GM21390 (cell line): ENCODE measurements at regions not wholly inside any gene's neighbourhood (a gene's known extent, or its start where the extent isn't known, plus 50 kb on each side); places are given as distances from the start of the nearest gene placed in this dataset.
A peak's percentile ranks its signal among the peaks of the same experiment; 100 is the strongest.

Experiments
- ATAC-seq: cut with Tn5 transposase; IDR thresholded peaks from one replicate; pipeline ENCODE4 v1.9.1; 2021; ENCODE audit not compliant: unreplicated experiment

DNA sequence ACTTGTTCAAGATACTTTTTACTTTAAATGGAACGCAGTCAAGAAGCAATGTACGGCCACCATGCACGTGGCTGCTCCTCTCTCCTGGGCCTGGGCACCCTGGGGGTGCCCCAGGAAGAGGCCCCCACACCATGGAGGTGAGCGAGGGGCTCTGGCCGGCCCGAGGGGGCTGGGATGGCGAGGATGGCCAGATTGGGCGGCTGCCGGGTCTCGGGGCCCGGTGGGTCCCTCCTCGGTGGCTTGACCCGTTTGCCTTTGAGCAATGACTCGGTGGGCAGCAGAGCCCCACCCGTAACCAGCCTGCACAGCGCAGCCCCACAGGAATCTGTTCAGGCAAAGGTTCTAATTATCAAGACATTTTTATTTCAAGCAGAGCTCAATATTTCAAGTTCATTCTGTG lies 167.4 kb downstream of the BRD1 start:
- ATAC-seq = no peak

DNA sequence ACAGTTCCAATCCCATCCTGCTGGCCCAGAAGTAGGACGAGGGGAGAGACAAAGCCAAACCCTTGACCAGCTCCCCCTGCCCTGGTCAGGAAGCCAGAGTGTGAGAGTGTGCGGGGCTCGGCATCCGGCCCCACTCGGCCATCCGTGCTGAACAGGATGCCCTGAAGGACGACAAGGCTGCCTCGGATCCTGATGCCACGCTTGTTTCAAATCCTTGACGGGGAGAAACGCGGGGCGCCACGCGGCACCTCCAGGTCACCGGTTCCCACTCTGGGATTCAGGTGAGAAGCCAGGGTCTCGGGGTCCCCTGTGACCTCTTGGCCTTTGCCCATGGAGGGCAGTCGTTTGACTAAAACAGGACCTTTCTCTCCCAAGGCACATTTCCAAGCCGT lies 167.8 kb downstream of the BRD1 start:
- no peak for ATAC-seq

DNA sequence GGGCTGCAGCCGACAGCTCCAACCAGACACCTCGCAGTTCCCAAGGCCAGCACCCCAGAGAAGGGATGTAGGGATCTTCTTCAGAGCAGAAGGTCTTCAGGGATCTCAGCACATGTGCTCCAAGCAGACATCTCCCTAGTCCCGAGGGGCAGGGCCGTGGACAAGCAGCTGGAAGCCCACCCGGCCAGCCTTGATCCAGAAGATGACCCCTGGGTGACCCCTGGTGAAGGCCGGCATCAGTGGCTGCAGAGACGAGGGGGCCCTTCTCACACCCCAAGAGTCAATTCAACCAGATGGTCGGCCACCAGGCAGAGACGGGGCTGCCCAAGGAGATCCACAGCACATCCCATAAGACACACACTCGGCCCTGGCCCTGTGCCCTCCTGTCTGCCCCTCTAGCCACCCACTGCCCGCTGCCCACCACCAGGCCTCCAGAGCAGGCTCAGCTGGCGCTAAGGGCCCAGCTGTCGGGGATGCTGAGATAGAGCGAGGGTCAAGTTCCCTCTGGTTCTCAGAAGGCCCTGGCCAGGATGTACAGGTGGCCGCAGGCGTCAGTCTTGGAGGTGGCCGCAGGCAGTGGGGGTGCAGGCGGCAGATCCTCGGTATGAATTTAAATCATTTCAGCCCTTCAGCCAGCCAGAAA lies 168.3 kb downstream of the BRD1 start:
- no peak for ATAC-seq

DNA sequence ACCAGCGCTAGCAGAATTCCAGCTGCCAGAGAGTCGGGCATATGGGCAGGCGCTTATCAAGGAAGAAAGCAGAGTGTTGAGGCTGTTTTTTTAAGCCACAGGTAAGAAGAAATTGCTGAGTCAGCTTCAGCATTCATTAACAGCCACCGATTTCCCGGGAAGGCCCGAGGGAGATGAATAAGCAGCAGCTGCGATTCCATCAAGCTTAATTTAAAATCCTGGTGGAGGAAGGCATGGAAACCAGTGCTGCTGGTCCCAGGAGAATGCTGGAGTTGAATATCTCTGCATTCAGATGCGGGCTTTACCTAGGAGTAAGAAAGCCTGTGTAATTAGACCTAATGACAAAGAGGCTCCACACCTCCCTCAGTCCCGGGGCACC lies 168.8 kb downstream of the BRD1 start:
- no peak for ATAC-seq

DNA sequence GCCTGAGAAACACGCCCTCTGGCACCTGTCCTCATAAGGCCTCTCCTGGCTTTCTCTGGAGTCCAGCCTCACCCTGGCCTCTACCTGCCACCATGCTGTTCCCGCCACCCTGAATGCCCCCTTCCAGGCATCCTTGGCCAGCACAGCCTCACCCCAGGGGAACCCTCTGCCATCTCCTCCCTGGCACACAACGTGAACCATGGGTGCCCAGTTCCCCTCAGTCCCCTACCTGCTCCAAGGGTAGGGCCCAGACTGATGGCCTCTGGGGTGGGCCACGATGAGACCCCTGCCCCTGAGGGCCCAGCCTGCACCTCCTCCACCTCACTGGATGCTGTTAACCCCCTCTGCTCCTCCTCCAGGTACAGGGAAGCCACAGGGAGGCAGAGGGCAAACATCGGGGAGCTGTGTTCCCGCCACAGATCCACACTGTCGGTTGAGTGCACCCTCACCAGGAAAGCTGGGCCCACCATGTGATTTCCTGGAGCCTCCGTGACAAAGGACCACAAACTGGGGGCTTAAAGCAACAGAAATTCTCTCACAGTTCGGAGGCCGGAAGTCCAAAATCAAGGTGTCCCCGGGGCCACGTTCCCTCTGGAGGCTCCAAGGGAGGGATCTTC lies 169.6 kb downstream of the BRD1 start:
- no peak for ATAC-seq

DNA sequence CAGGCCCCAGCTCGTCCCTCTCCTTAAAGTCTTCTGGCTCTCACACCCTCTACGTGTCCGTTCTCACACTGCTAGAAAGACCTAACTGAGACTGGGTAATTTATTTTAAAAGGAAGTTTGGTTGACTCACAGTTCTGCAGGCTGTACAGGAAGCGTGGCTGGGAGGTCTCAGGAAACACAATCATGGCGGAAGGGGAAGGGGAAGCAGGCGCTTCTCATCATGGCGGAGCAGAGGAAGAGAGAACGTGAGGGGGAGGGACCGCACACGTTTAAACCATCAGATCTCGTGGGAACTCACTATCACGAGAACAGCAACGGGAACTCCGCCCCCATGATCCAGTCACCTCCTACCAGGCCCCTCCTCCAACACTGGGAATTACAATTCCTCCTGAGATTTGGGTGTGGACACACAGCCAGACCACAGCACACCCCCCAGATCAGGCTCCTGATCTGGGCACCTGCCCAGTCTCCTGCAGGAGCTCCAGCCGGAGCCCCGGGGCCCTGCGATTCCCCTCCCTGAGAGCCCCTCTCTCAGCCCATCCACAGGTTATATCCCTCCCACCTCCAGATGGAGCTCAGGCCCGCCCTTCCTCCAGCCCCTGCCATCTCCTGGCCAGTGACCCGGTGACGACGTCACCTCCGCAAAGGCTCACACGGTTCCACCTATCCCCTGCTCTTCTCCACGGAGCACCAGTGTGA lies 170.2 kb downstream of the BRD1 start:
- peak; percentile 64 for ATAC-seq

DNA sequence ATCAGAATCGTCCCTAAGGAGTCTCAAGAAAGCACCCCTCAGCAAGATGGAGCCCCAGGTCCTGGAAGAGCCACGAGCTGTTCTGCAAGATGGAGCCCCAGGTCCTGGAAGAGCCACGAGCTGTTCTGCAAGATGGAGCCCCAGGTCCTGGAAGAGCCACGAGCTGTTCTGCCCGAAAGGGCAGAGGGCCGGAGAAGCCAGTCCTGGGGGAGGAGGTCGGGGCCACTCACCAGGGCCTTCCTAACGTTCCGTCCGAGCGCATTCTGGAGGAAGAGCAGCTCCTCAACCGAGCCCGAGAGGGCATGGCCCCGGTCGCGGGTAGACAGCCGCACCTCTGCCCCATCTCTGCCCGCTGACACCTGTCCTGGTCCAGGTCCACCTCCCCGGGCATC lies 170.8 kb downstream of the BRD1 start:
- ATAC-seq = peak; percentile 50

DNA sequence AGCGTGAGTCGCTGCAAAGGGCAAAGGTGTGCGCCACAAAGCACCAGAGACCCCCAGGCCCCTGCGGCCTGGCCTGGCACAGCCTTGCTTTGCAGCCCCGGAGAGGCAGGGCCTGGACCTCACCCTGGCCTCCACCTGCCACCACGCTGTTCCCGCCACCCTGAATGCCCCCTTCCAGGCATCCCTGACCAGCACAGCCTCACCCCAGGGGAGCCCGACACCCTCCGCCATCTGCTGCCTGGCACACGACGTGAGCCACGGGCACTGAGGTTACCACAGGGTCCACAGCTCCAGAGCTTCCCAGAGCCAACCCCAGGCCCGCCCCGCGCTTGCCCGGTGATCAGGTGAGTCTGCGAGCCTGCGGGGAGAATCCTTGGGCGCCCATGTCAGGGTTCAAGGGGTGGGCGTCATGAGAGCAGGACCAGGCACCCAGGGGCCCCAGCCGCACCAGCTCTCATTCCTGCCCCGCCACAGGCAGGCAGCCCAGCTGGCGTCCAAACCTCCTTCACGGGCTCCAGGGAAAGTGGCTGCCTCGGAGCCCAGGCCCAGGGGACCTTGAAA lies 171.3 kb downstream of the BRD1 start:
- no peak for ATAC-seq

DNA sequence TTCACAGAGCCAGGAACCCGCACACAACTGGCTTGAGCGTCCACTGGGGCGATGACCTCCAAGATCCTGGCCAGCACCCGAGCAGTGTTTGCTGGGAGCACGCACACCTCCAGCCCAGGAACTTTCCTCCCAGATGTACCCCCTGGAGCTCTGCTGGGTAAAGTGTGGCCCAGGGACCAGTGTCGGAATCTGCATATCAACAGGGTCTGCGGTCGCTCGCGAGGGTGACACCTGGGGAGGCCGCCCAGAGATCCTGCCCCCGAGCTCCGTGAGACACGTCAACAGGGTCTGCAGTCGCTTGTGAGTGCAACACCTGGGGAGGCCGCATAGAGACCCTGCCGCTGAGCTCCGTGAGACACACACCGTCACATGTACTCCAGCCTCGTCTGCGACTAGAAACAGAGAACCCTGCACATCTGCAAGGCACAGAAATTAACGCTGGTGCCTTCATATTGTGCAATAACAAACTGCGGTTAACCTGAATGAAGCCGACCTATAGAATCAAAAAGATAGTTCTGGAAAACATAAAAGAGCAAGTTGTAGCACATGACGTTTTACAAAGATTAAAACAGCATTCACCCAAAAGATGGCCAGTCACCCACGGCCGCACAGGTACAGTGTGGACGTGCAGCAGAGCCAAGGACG lies 172.4 kb downstream of the BRD1 start:
- ATAC-seq = no peak

DNA sequence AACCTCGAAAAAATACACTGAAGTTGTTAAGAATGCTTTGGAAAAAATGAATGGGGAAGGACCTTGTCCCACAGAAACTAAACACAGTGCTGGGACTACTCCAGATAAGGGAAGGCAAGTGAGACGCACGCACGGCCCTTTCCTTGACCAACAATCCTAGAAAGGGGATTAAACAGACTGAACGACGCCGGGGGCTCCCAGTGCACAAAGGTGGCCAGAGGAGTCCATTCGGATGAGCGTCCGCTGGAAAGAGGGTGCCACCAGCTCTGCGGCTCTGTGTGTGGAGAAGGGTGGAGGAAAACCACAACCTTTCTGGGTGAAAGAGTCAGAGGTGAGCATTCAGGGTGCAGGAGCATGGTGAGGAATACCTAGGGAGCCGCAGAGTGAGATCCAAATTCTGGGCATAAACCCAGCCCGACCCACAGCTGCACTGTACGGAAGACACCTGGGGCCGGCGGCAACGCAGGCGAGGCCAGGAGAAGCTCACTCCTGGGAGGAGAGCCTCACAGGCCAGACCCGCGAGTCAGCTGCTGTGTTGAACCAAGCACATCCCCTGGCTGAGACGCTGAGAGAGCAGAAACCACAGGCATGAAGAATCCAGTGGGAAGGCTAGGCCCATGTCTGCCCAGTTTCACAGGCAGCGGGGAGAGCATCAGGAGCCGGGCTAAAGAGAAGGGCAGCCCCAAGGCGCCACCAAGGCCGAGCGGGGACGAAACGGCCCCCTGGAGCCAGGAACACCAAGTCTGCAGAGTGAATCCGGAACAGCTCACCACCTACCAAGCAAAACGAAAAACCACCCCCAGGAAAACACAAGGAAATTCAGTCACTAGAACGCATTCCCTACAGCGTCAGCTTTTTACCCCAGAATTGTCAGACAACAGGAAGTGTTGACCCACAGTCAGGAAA lies 177.1 kb downstream of the BRD1 start:
- ATAC-seq = no peak

DNA sequence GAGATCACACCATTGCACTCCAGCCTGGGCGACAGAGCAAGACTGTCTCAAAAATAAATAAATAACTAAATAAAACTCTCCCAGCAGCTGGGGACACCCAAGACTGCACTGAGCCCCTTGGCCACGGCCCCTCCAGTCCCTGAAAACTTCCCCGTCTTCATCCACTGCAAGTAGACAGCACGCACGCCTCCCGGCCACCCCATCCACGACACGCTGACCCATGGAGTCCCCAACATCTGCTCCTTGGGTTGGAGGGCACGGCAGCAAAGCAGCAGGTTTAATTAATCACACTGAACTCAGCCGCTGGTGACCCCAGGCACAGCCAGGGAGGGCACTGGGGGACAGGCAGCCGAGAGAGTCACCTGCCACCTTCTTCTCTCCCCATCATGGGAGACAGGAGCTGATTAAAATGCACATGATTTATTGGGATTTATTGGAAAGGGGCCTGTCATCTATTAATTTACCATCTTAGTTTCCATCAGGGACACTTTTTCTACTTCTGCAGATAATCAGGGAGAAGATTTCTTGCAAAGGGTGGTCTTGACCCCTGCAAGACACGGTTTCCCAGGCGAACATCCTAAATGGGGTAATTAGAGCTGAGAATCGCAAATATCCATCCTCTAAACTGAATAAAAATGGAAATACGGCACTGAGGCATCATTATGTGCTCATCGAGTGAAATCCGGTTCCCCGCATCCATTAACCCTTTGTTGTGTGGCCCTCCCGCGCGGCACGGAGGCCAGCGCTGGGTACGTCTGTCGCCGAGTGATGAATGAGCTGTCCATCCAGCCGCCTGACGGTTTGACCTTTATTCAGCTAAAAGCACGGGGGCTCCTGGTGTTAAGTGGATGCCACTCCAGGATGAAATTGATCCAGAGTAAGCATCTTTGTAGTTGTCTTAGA lies 178.3 kb downstream of the BRD1 start:
- no peak for ATAC-seq

DNA sequence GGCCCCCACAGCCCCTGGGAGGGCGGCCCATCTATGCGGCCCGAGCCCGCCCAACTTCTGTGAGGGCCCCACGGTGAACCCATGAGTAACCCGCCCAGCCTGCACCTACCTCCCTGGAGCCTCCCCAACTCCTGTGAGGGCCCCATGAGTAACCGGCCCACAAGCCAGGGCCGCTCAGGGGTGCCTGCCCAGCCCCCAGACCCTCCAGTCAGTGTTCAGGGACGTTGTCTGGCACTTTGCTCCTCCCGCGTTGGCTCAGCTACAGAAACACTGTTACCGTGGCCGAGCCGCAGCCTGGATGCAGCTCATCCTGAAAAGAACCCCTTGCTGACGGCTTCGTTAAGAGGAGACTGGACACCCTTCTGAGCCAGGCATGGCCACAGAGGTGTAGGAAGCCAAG lies 179.6 kb downstream of the BRD1 start:
- no peak for ATAC-seq

DNA sequence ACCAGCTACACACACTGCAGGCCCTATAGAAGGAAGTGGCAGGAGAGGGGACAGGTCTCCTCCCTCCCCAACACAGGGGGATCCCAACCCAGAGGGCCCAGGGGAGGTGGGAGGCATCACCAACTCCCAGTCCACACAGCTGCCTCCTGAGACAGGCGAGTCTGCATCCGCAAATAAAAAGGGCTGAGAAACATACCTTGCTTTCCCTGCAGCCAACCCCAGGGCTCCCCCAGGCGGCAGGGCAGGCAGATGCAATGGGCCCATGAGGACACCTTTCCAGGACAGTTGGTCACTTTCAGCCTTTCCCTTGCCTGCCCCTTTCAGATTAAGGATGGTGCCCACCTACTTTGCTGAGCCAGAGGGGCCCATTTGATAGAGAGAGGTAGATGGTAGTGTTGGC lies 180.0 kb downstream of the BRD1 start:
- no peak for ATAC-seq

DNA sequence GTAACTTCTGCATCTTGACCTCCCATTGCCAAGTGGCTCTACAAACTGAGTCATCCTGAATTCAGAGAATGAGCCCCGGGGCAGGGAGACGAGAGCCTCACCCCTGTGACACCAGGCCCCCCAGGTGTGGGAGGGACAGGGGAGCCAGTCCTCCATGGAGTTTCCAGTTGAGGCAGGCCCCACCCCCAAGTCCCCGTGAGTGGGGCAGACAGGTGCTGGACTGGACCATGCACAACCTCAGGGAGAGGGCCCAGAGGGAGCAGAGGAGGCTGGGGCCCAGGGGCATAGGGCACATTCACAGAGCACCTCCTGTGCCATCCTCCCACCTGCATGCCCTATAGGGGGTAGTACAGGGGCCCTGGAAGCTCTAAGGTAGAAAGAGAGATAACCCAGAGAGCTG lies 180.8 kb downstream of the BRD1 start:
- ATAC-seq = no peak

DNA sequence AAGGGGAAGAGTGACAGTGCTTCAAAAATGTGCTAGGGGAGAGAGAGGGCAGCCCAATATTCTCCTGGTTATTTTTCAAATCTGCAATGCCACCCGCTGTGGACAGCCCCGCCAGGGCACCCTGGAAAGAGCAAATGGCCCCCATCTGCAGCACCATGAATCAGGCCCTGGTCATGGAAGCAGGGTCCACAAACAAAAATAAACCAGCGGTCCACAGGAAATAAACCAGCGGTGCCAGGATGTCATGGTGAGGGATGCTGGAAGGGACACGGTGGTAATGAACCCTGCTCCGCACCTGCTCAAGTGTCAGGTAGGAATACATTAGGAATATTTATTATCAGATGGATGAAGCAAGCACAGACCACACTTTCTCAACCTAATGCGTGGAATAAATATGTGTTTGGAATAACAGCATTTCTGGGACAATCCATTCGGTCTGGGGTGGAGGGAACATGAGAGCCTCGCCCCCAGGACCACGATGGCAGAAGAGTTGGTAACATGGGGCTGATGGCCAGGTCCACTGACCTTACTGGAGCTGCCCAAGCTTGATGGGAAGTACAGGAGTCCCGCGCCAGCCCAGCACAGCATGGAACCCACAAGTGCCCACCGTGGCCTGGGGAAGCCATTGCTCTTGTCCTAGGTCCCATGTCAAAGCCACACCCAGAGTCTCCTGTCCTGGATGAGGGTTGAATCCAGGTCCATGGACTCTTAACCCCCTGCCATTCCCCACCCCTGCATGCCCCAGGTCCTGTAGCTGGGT lies 181.7 kb downstream of the BRD1 start:
- ATAC-seq = no peak

DNA sequence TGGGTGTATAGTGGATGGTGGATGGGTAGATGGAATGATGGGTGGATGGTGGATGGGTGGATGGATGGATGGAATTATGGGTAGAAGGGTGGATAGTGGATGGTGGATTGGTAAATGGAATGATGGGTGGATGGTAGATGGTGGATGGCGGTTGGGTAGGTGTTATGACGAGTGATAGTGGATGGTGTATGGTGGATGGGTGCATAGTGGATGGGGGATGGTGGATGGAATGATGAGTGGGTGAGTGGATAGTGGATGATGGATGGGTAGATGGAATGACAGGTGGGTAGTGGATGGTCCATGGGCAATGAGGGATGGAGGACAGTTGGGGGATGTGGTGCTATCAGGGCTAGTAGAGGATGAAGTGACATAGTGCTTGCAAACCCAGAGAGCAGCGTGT lies 182.4 kb downstream of the BRD1 start:
- no peak for ATAC-seq

DNA sequence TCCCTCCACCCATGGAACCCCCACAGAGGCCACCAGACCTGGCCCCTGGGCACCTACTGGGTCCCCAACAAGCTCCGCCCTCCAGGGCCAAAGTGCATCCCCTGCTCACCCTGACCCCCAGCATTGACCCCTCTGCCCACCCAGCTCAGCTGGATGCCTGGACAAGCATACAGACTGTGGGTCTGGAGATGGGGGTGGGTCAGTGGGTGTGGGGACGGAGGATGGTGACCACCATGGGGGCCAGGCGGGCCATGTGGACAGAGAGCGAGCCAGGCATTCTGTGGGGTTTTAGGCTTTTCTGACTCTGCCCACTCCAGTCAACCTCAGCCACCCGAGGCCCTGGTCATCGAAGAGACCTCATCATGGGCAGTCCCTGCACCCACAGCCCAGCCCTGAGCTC lies 183.7 kb downstream of the BRD1 start:
- no peak for ATAC-seq

DNA sequence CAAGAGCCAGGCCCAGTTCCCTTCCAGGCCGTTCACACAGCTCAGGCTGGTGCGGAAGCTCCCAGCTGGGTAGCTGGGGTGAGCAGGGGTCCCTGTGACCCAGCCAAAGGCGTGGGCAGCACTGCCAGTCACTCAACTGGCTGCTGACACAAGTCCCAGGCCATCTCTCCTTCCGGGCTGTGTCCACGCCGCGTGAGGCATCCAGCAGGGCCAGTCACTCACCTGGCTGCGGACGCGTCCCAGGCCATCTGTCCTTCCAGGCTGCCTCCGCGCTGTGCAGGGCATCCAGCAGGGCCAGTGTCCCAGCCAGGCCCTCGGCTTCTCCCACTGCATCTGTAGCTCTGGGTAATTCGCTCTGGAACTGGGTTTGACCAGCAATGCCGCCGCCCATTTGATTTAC lies 184.2 kb downstream of the BRD1 start:
- no peak for ATAC-seq

DNA sequence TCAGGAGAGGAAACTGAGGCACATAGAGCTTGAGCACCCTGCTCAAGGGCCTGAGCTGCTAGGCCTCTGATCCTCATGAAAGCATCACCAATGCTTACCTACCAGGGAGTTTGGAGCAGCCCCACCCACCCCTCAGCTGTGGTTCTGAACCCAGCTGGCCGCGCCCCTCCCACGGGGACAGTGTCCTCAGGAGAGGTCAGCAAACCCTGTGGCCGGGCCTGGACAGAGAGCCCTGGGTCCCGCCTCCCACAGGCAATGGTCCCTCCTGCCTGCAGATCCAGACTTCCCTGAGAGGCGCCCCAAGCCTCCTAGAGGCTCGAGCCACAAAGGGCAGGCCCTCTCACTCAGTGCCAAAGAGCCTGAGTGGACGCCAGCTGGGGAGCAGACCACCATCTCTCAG lies 184.9 kb downstream of the BRD1 start:
- no peak for ATAC-seq
